Tibial nerve (tissue), 4 donors: ENCODE measurements at regions not wholly inside any gene's neighbourhood (a gene's known extent, or its start where the extent isn't known, plus 50 kb on each side); places are given as distances from the start of the nearest gene placed in this dataset.

ENCODE experiments used
- DNase-seq, 2 donors: peaks; one replicate each; pipeline ENCODE4 v3.0.0-alpha.2; 2019; ENCODE audit warnings: low spot score in 2 of 2
- H3K27ac ChIP-seq, 4 donors: fragments of 200-600 bp; sonication (generic) in 3 of 4; one replicate each; pipeline ENCODE4 v1.5.1; 2017 to 2019; ENCODE audit warnings: mild to moderate bottlenecking in 1 of 4
- H3K27me3 ChIP-seq, 2 donors: fragments of 200-600 bp; sonication (generic) in 1 of 2; one replicate each; pipeline versions ENCODE4 v1.5.1 to v1.6.0; 2017 to 2019
- H3K36me3 ChIP-seq, 3 donors: fragments of 200-600 bp; sonication (generic); one replicate each; pipeline ENCODE4 v1.5.1; 2018 to 2019
- H3K4me1 ChIP-seq, 4 donors: fragments of 200-600 bp; sonication (generic) in 3 of 4; one replicate each; pipeline ENCODE4 v1.5.1; 2017 to 2019
- H3K4me3 ChIP-seq, 4 donors: fragments of 200-600 bp; sonication (generic) in 3 of 4; one replicate each; pipeline ENCODE4 v1.5.1; 2017 to 2019; ENCODE audit warnings: mild to moderate bottlenecking in 1 of 4, moderate library complexity in 1 of 4
- H3K9me3 ChIP-seq, 4 donors: fragments of 200-600 bp; sonication (generic) in 3 of 4; one replicate each; pipeline ENCODE4 v1.5.1; 2017 to 2019
- CTCF ChIP-seq, 5 experiments: fragments of 200-600 bp in 3 of 5; fragments of 450-650 bp in 2 of 5; sonication (generic) in 3 of 5; IDR thresholded peaks; one replicate each; pipeline ENCODE4 v1.5.1; 2016 to 2019; ENCODE audit warnings: antibody characterized with exemption in 5 of 5, mild to moderate bottlenecking in 3 of 5, moderate library complexity in 2 of 5
- EP300 ChIP-seq, 2 donors: sonication (generic); formaldehyde crosslinking; IDR thresholded peaks; one replicate each; pipeline ENCODE4 v1.6.1; 2017; ENCODE audit warnings: antibody characterized with exemption in 2 of 2, mild to moderate bottlenecking in 1 of 2
- POLR2A ChIP-seq, 2 donors: fragments of 450-650 bp; IDR thresholded peaks; one replicate each; pipeline ENCODE4 v1.6.1; 2017; ENCODE audit warnings: antibody characterized with exemption in 2 of 2, mild to moderate bottlenecking in 2 of 2, moderate library complexity in 2 of 2
- WGBS, 2 donors: methylation state at CpG; one replicate each; pipeline ENCODE4 v1.1.5; 2018; 5-methylcytosine and 5-hydroxymethylcytosine counted together

DNA sequence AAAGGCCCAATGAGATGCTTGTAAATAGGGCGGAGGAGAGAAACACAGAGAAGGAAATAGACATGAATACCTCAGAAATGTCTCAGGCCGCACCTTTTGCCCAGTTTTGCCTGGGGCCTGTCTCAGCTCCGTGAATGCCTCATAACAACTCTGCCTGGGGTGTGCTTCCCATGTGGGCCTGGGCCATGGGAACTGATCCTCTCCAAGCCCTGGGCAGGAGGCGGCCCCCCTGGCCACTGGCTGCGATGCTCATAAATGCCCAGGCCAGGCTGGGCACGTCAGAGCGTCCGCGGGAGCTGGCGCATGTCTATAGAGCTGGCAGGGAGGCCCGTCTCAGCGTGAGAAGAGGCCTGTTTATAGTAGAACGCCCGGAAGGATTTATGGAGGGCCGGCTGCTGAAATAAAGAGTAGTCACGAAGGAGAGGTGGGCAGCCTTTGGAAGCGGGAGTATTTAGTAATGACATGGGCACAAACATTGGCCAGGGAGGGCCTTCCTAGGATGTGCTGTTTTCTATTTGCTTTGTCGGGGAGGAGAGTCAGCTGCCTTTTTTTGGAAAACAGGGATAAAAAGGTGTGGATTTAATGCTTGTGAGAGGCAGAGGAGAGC lies 85.9 kb upstream of the IGF1R start:
- Histone ChIP-seq H3K27me3 (no peaks in the 10 kb centered on the region), H3K36me3 (no peaks in the 10 kb centered on the region), H3K4me3 (no peak overlapping the region), H3K9me3 (no peaks in the 10 kb centered on the region), H3K27ac (no peak overlapping the region), H3K4me1 (no peaks in the 10 kb centered on the region)
- no peak for DNase-seq
- 73 to 79% methylated on average over 17 to 18 of the region's 18 CpGs for WGBS, 2 donors
- TF ChIP-seq EP300 (IDR thresholded peaks at IDR 0.05): no peak
- no peak for TF ChIP-seq POLR2A (IDR thresholded peaks at IDR 0.05)
- TF ChIP-seq CTCF (IDR thresholded peaks at IDR 0.05): no peak

GRCh38 chr15:98565566-98565965 lies 82.8 kb upstream of the IGF1R start:
- H3K9me3 ChIP-seq: no peaks in the 10 kb centered on the region
- DNase-seq: no peak
- no peak overlapping the region for H3K27ac ChIP-seq
- H3K36me3 ChIP-seq: no peaks in the 10 kb centered on the region
- 75 to 83% methylated on average over 12 of the region's 12 CpGs for WGBS, 2 donors
- H3K4me1 ChIP-seq: no peaks in the 10 kb centered on the region
- H3K4me3 ChIP-seq: no peak overlapping the region
- no peak for TF ChIP-seq POLR2A (IDR thresholded peaks at IDR 0.05)
- no peaks in the 10 kb centered on the region for H3K27me3 ChIP-seq

GRCh38 chr15:98567951-98568350 lies 80.4 kb upstream of the IGF1R start:
- WGBS, 2 donors: 84 to 86% methylated on average over 7 of the region's 7 CpGs
- H3K4me1 ChIP-seq: no peaks in the 10 kb centered on the region
- no peaks in the 10 kb centered on the region for H3K36me3 ChIP-seq
- no peaks in the 10 kb centered on the region for H3K9me3 ChIP-seq
- H3K27ac ChIP-seq: no peak overlapping the region
- no peak for DNase-seq
- peaks cover 0 to 5% of the 10 kb centered on the region in 2 donors for H3K27me3 ChIP-seq
- H3K4me3 ChIP-seq: no peak overlapping the region
- TF ChIP-seq POLR2A (IDR thresholded peaks at IDR 0.05): no peak
- no peak for TF ChIP-seq EP300 (IDR thresholded peaks at IDR 0.05)
- TF ChIP-seq CTCF (IDR thresholded peaks at IDR 0.05): no peak

- H3K9me3 ChIP-seq: no peaks in the 10 kb centered on the region
- WGBS, 2 donors: 79 to 89% methylated on average over 3 of the region's 3 CpGs
- no peak overlapping the region for H3K4me3 ChIP-seq
- H3K4me1 ChIP-seq: no peaks in the 10 kb centered on the region
- H3K27ac ChIP-seq: no peak overlapping the region
- TF ChIP-seq EP300 (IDR thresholded peaks at IDR 0.05) (no peak), CTCF (IDR thresholded peaks at IDR 0.05) (no peak), POLR2A (IDR thresholded peaks at IDR 0.05) (no peak)
- no peak for DNase-seq
- H3K27me3 ChIP-seq: peaks cover 0 to 5% of the 10 kb centered on the region in 2 donors
- H3K36me3 ChIP-seq: no peaks in the 10 kb centered on the region
These were observed 79.8 kb upstream of the IGF1R start for GRCh38 chr15:98568382-98569017.

DNA sequence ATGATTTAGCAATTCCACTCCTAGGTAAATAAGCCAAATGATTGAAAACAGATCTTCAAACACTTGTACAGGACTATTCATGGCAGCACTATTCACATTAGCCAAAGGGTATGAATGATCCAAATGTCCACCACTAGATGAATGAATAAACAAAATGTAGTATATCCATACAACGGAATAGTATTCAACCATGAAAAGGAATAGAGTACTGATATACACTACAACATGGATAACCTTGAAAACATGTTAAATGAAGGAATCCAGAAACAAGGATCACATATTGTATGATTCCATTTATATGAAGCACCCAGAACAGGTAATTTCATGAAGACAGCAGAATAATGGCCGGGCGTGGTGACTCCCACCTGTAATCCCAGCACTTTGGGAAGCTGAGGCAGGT lies 78.2 kb upstream of the IGF1R start:
- H3K27ac ChIP-seq: no peak overlapping the region
- WGBS, 2 donors: 96 to 97% methylated on average over 3 of the region's 3 CpGs
- H3K36me3 ChIP-seq: no peaks in the 10 kb centered on the region
- H3K4me1 ChIP-seq: no peaks in the 10 kb centered on the region
- no peaks in the 10 kb centered on the region for H3K9me3 ChIP-seq
- H3K4me3 ChIP-seq: no peak overlapping the region
- TF ChIP-seq EP300 (IDR thresholded peaks at IDR 0.05) (no peak), POLR2A (IDR thresholded peaks at IDR 0.05) (no peak), CTCF (IDR thresholded peaks at IDR 0.05) (no peak)
- no peak for DNase-seq
- peaks cover 0 to 11% of the 10 kb centered on the region in 2 donors for H3K27me3 ChIP-seq
